DOHH2 (cell line): ENCODE measurements at regions not wholly inside any gene's neighbourhood (a gene's known extent, or its start where the extent isn't known, plus 50 kb on each side); places are given as distances from the start of the nearest gene placed in this dataset.

Experiments
- H3F3A ChIP-seq: fragments of 200-600 bp; sonication (generic), shearing (Covaris generic); 2 replicates; pipeline ENCODE4 v1.6.0; 2016; ENCODE audit warnings: antibody characterized with exemption, mild to moderate bottlenecking; ENCODE audit not compliant: control insufficient read depth, insufficient read depth
- H3K27ac ChIP-seq: fragments of 200-600 bp; sonication (generic); 2 replicates; pipeline ENCODE4 v1.5.1; 2014; ENCODE audit warnings: low read depth, mild to moderate bottlenecking, low read length, moderate library complexity
- H3K27me3 ChIP-seq: fragments of 200-600 bp; sonication (generic); 2 replicates; pipeline ENCODE4 v1.6.1; 2014; ENCODE audit warnings: mild to moderate bottlenecking, low read length, mixed read lengths; ENCODE audit not compliant: control insufficient read depth
- H3K36me3 ChIP-seq: fragments of 200-600 bp; sonication (generic); 2 replicates; pipeline ENCODE4 v1.6.1; 2014; ENCODE audit warnings: mild to moderate bottlenecking, low read length, moderate library complexity, mixed read lengths; ENCODE audit not compliant: control insufficient read depth
- H3K4me1 ChIP-seq: fragments of 200-600 bp; sonication (generic); 2 replicates; pipeline ENCODE4 v1.6.1; 2014; ENCODE audit warnings: mild to moderate bottlenecking, low read length, mixed read lengths; ENCODE audit not compliant: control insufficient read depth
- H3K4me2 ChIP-seq: fragments of 200-600 bp; sonication (generic); 2 replicates; pipeline ENCODE4 v1.6.0; 2014; ENCODE audit warnings: mild to moderate bottlenecking, low read length, moderate library complexity
- H3K4me3 ChIP-seq: fragments of 200-600 bp; sonication (generic); 2 replicates; pipeline ENCODE4 v1.5.1; 2014; ENCODE audit warnings: mild to moderate bottlenecking, low read length, mixed read lengths
- H3K79me2 ChIP-seq: fragments of 200-600 bp; sonication (generic); 2 replicates; pipeline ENCODE4 v1.6.1; 2014; ENCODE audit warnings: mild to moderate bottlenecking, low read length, mixed read lengths; ENCODE audit not compliant: control insufficient read depth
- H3K9me2 ChIP-seq: fragments of 200-600 bp; sonication (generic); replicated peaks from 2 replicates; pipeline ENCODE4 v1.6.1; 2014; ENCODE audit warnings: mild to moderate bottlenecking, low read length, mixed read lengths; ENCODE audit not compliant: control insufficient read depth
- H3K9me3 ChIP-seq: fragments of 200-600 bp; sonication (generic); 2 replicates; pipeline ENCODE4 v1.6.1; 2014; ENCODE audit warnings: antibody characterized with exemption, low read length, mixed read lengths; ENCODE audit not compliant: control insufficient read depth, insufficient read depth
- H4K20me1 ChIP-seq: fragments of 200-600 bp; sonication (generic); 2 replicates; pipeline ENCODE4 v1.6.0; 2014; ENCODE audit warnings: low read depth, mild to moderate bottlenecking, antibody characterized with exemption, low read length, moderate library complexity; ENCODE audit not compliant: control insufficient read depth, insufficient read depth
- CTCF ChIP-seq: fragments of 200-600 bp; sonication (generic); IDR thresholded peaks from one replicate; pipeline ENCODE4 v1.5.1; 2014; ENCODE audit warnings: antibody characterized with exemption, mild to moderate bottlenecking, low read depth, low read length; ENCODE audit not compliant: poor library complexity, severe bottlenecking
- EZH2phosphoT487 ChIP-seq: fragments of 200-600 bp; sonication (generic); IDR thresholded peaks from 2 replicates; pipeline ENCODE4 v1.6.1; 2017; ENCODE audit warnings: borderline replicate concordance, mild to moderate bottlenecking, antibody characterized with exemption, low read length, moderate library complexity, mixed read lengths

DNA sequence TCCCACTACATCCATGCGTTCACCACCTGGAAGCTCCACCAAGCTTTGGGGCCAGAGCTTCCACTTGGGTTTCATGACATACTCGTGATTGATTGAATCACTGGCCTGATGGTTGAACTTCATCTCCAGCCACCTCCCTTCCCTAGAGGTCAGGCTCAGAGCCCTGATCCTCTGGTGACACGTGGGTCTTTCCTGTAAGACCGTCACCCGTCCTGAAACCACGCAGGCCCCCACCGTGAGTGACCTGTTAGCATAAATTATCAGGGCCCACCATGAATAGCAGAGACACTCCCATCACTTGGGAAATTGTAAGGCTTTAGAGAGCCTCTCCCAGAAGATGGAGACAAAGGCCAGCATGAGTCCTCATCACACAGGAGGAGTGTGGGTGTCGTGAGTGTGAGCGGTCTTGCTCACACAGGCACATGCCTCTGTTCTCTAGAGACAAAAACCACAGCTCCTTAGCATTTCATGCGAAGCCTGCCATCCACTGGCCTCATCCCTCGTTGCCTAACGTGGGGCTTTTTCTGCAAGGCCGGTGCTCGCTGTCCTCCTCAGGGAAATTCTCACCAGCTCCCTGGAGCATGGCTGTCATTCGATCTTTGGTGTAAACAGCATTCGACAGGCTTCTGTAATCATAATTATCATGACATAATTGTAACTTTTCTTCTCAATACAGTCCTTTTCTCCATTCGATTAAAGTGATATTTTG, 65.1 kb upstream of the DUSP22 start:
- no peak for TF ChIP-seq EZH2phosphoT487
- no peak for TF ChIP-seq CTCF
- no peaks in the 10 kb centered on the region for H3K9me2 ChIP-seq
- no peak overlapping the region for H3K4me3 ChIP-seq
- H3K9me3 ChIP-seq: no peaks in the 10 kb centered on the region
- no peaks in the 10 kb centered on the region for H4K20me1 ChIP-seq
- no peaks in the 10 kb centered on the region for H3K79me2 ChIP-seq
- H3F3A ChIP-seq: no peaks in the 10 kb centered on the region
- no peaks in the 10 kb centered on the region for H3K36me3 ChIP-seq
- H3K4me2 ChIP-seq: no peak overlapping the region
- H3K27me3 ChIP-seq: peaks cover 31% of the 10 kb centered on the region
- no peak overlapping the region for H3K27ac ChIP-seq
- no peaks in the 10 kb centered on the region for H3K4me1 ChIP-seq

DNA sequence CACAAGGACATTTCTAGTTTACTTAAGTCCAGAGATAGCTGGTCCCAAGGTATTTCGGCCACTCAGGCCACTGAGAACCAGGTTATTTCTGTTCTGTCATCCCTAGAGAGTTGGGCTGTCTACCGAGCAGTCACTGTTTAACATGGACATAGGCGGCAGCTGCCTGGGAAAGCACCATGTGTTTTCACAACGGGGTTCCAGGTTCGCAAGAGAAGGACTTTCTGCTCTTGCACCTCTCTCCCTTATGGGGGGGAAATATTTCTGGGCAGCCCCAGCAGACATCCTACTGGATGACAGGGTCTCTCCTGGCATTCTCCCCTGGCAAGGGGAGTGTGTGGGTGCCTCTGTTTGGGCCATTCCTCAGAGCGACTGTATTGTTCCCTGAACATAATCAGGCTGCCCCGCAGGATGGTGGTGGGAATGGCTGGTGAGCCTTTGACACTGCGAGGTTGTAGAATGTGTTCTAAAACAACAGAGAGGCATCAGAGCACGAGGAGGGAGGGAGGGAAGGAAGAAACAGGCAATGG, 64.4 kb upstream of the DUSP22 start:
- Histone ChIP-seq H3K27ac (no peak overlapping the region), H3K27me3 (peaks cover 30% of the 10 kb centered on the region), H3K9me3 (no peaks in the 10 kb centered on the region), H3K4me3 (no peak overlapping the region), H3K79me2 (no peaks in the 10 kb centered on the region), H4K20me1 (no peaks in the 10 kb centered on the region), H3K36me3 (no peaks in the 10 kb centered on the region), H3K9me2 (no peaks in the 10 kb centered on the region), H3K4me1 (no peaks in the 10 kb centered on the region), H3F3A (no peaks in the 10 kb centered on the region), H3K4me2 (no peak overlapping the region)
- no peak for TF ChIP-seq CTCF
- TF ChIP-seq EZH2phosphoT487: no peak

DNA sequence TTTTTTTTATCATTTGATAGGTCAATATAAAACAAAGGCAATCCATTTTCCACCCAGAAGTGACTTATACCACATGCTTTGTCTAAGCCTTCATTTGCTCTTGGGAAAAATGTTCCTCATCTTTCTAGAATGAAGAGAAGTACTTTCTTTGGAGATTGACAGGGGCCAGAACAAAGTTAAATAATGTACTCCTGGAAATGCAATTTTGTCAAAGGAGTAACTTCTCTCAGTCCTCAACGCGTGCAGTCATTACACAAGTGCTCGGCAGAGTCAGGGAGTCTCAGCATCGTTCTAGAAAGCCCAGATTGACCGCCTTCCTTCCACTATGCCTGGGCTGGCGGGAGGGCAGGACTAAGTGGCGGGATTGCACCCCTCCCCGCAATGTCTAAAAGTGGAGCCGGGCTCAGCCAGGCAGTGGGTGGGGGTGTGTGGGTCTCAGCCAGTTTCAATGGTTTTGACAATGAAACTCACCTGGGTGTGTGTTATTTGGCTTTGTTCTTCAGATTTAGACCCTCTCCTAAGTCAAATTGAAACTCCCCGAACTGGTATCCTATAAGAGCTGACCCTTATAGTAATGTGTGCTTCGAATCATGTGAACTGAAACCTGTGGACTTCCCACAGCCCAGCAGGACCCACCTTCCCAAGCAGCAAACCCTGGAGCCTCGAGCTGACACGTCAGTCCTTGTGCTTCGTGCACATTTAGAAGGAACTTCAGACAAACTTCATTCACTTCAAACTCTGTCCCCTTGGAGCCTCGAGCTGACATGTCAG, 63.2 kb upstream of the DUSP22 start:
- H3K4me2 ChIP-seq: no peak overlapping the region
- H3K36me3 ChIP-seq: no peaks in the 10 kb centered on the region

More for the DNA sequence above, 63.2 kb upstream of the DUSP22 start:
- H3K27me3 ChIP-seq: peaks cover 30% of the 10 kb centered on the region
- H3K79me2 ChIP-seq: no peaks in the 10 kb centered on the region
- H3F3A ChIP-seq: no peaks in the 10 kb centered on the region
- no peak overlapping the region for H3K27ac ChIP-seq
- H4K20me1 ChIP-seq: no peaks in the 10 kb centered on the region
- no peaks in the 10 kb centered on the region for H3K4me1 ChIP-seq
- TF ChIP-seq CTCF (no peak), EZH2phosphoT487 (0 out of 2 replicates have a peak, but pooled peaks have one; percentile 46)
- H3K9me3 ChIP-seq: no peaks in the 10 kb centered on the region
- no peak overlapping the region for H3K4me3 ChIP-seq
- no peaks in the 10 kb centered on the region for H3K9me2 ChIP-seq
